ENCODE measurements at regions not wholly inside any gene's neighbourhood (a gene's known extent, or its start where the extent isn't known, plus 50 kb on each side); places are given as distances from the start of the nearest gene placed in this dataset.

- Histone ChIP-seq H2AFZ (ENCODE audit: low read depth, low read length, poor library complexity, severe bottlenecking) (no peak overlapping the region), H3K9me3 (ENCODE audit: control insufficient read depth in 1 of 2, insufficient read depth in 1 of 2, low read depth in 1 of 2, low read length in 2 of 2) (no peaks in the 10 kb centered on the region), H3K79me2 (ENCODE audit: insufficient read depth, low read length) (no peaks in the 10 kb centered on the region), H3K4me3 (replicated peaks in 1 of 2; ENCODE audit: low read depth in 1 of 2, low read length in 2 of 2) (no peak overlapping the region), H3K36me3 (ENCODE audit: control insufficient read depth in 1 of 2, insufficient read depth in 2 of 2, low read length in 2 of 2) (no peaks in the 10 kb centered on the region), H3K4me2 (ENCODE audit: low read length) (no peak overlapping the region), H3K27me3 (ENCODE audit: insufficient read depth, low read length) (no peaks in the 10 kb centered on the region), H3K27ac (ENCODE audit: low read depth, low read length) (no peak overlapping the region), H3K9me2 (ENCODE audit: insufficient read depth) (no peaks in the 10 kb centered on the region), H3K4me1 (ENCODE audit: control insufficient read depth in 1 of 2, insufficient read depth in 2 of 2, low read length in 2 of 2) (no peaks in the 10 kb centered on the region), H4K20me1 (ENCODE audit: insufficient read depth) (no peaks in the 10 kb centered on the region), H3K9ac (ENCODE audit: low read length) (no peak overlapping the region)
- intact Hi-C loops (cut with micrococcal nuclease): no loop called here
- ChIA-PET RAD21 (ENCODE audit: low non-redundant PET in 1 of 2, low total read pairs in 2 of 2, uncharacterized antibody in 2 of 2, unreplicated experiment in 2 of 2) (no interaction called here), CTCF (no interaction called here), POLR2A (no interaction called here)
- no TSS peak for BruUV-seq (replicated peaks)
- DNase-seq (ENCODE audit: low read depth, low spot score): no peak
- ATAC-seq: no peak
- no peak for TF ChIP-seq SIN3A (IDR thresholded peaks at IDR 0.05; ENCODE audit: low read depth)
- no peak for TF ChIP-seq ZFX (IDR thresholded peaks at IDR 0.05)
- TF ChIP-seq SP1 (IDR thresholded peaks at IDR 0.05; ENCODE audit: low read depth): no peak
- no peak for TF ChIP-seq CEBPB (IDR thresholded peaks at IDR 0.05; ENCODE audit: low read depth)
- no peak for TF ChIP-seq EGR1 (IDR thresholded peaks at IDR 0.05; ENCODE audit: low read depth)
- TF ChIP-seq YY1 (IDR thresholded peaks at IDR 0.05; ENCODE audit: extremely low read depth, insufficient replicate concordance, low read depth, low read length): no peak
Measured at GRCh38 chr6:14246876-14247275, 129.3 kb downstream of the CD83 start.

- Histone ChIP-seq H3K9ac (ENCODE audit: low read length) (no peak overlapping the region), H3K79me2 (ENCODE audit: insufficient read depth, low read length) (no peaks in the 10 kb centered on the region), H3K27me3 (ENCODE audit: insufficient read depth, low read length) (no peaks in the 10 kb centered on the region), H3K9me2 (ENCODE audit: insufficient read depth) (no peaks in the 10 kb centered on the region), H3K9me3 (ENCODE audit: control insufficient read depth in 1 of 2, insufficient read depth in 1 of 2, low read depth in 1 of 2, low read length in 2 of 2) (no peaks in the 10 kb centered on the region), H4K20me1 (ENCODE audit: insufficient read depth) (no peaks in the 10 kb centered on the region), H3K36me3 (ENCODE audit: control insufficient read depth in 1 of 2, insufficient read depth in 2 of 2, low read length in 2 of 2) (no peaks in the 10 kb centered on the region), H3K4me3 (replicated peaks in 1 of 2; ENCODE audit: low read depth in 1 of 2, low read length in 2 of 2) (no peak overlapping the region), H2AFZ (ENCODE audit: low read depth, low read length, poor library complexity, severe bottlenecking) (no peak overlapping the region), H3K4me2 (ENCODE audit: low read length) (no peak overlapping the region), H3K27ac (ENCODE audit: low read depth, low read length) (no peak overlapping the region), H3K4me1 (ENCODE audit: control insufficient read depth in 1 of 2, insufficient read depth in 2 of 2, low read length in 2 of 2) (no peaks in the 10 kb centered on the region)
- TF ChIP-seq POLR2A (IDR thresholded peaks at IDR 0.05; ENCODE audit: borderline replicate concordance, extremely low read depth, insufficient read depth, insufficient read length) (no peak), JUND (IDR thresholded peaks at IDR 0.05) (no peak), TCF7L2 (IDR thresholded peaks at IDR 0.05; ENCODE audit: borderline replicate concordance, extremely low read depth, insufficient read depth, insufficient read length) (no peak), RAD21 (IDR thresholded peaks at IDR 0.05; ENCODE audit: low read depth) (no peak), CEBPB (IDR thresholded peaks at IDR 0.05; ENCODE audit: low read depth) (no peak), EGR1 (IDR thresholded peaks at IDR 0.05; ENCODE audit: low read depth) (no peak), SIN3A (IDR thresholded peaks at IDR 0.05; ENCODE audit: low read depth) (no peak), EZH2 (IDR thresholded peaks at IDR 0.05) (no peak), SRF (IDR thresholded peaks at IDR 0.05; ENCODE audit: low read depth) (no peak), POLR2AphosphoS5 (IDR thresholded peaks at IDR 0.05; ENCODE audit: low read depth, low read length) (no peak), ELF1 (IDR thresholded peaks at IDR 0.05; ENCODE audit: borderline replicate concordance, low read depth) (no peak), SP1 (IDR thresholded peaks at IDR 0.05; ENCODE audit: low read depth) (no peak), ZFX (IDR thresholded peaks at IDR 0.05) (no peak)
- TF ChIP-seq, protein P1, sequence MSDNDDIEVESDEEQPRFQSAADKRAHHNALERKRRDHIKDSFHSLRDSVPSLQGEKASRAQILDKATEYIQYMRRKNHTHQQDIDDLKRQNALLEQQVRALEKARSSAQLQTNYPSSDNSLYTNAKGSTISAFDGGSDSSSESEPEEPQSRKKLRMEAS (IDR thresholded peaks at IDR 0.05): no peak
- TF ChIP-seq, protein P2, sequence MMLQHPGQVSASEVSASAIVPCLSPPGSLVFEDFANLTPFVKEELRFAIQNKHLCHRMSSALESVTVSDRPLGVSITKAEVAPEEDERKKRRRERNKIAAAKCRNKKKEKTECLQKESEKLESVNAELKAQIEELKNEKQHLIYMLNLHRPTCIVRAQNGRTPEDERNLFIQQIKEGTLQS (IDR thresholded peaks at IDR 0.05): no peak
- no peak for ATAC-seq
- DNase-seq (ENCODE audit: low read depth, low spot score): no peak
- ChIA-PET RAD21 (ENCODE audit: low non-redundant PET in 1 of 2, low total read pairs in 2 of 2, uncharacterized antibody in 2 of 2, unreplicated experiment in 2 of 2) (no interaction called here), POLR2A (no interaction called here), CTCF (no interaction called here)
- BruUV-seq (replicated peaks): no TSS peak
- intact Hi-C loops (cut with micrococcal nuclease): no loop called here
Measured at GRCh38 chr6:14250573-14250972, 133.0 kb downstream of the CD83 start.

All from HCT116 (cell line).